ENCODE measurements at regions not wholly inside any gene's neighbourhood (a gene's known extent, or its start where the extent isn't known, plus 50 kb on each side); places are given as distances from the start of the nearest gene placed in this dataset.

GRCh38 chr6:119495230-119495683 lies 145.7 kb upstream of the MAN1A1 start:
- TF ChIP-seq CTCF (IDR thresholded peaks at IDR 0.05) (no peak), POLR2AphosphoS5 (IDR thresholded peaks at IDR 0.05; ENCODE audit: low read depth, low read length) (no peak), SIN3A (IDR thresholded peaks at IDR 0.05; ENCODE audit: borderline replicate concordance, insufficient read depth, low read depth, low read length) (no peak), TCF7L2 (IDR thresholded peaks at IDR 0.05; ENCODE audit: low read depth, low read length) (no peak)
